ENCODE measurements at regions not wholly inside any gene's neighbourhood (a gene's known extent, or its start where the extent isn't known, plus 50 kb on each side); places are given as distances from the start of the nearest gene placed in this dataset.

GRCh38 chr13:40273253-40274025 is 393.0 kb downstream of the FOXO1 start:
- H4K20me1 ChIP-seq (replicated peaks; ENCODE audit: control insufficient read depth, insufficient read depth, low read length), result no peaks in the 10 kb centered on the region
- CTCF ChIA-PET (ENCODE audit: low intra/inter-chr PET ratio), result no interaction called here
- in situ Hi-C loops (cut with MboI), result no loop called here
- H2AFZ ChIP-seq (ENCODE audit: low read depth, low read length), result no peak overlapping the region
- H3K79me2 ChIP-seq (ENCODE audit: control insufficient read depth, insufficient read depth, low read length), result no peaks in the 10 kb centered on the region
- intact Hi-C loops (cut with micrococcal nuclease), result no loop called here
- H3K9me1 ChIP-seq (ENCODE audit: control insufficient read depth, insufficient read depth, low read length), result no peaks in the 10 kb centered on the region
- H3K4me2 ChIP-seq (ENCODE audit: insufficient read depth, low read length), result no peak overlapping the region
- POLR2A ChIA-PET, result interaction anchor here (0.6 kb wide), 1 partner anchor 102 kb away, joined by 3 read pairs; no protein-coding TSS in a partner anchor
- BruUV-seq (replicated peaks), result no TSS peak
- H3K9ac ChIP-seq (ENCODE audit: insufficient read depth in 1 of 2, low read depth in 2 of 2, low read length in 2 of 2), result no peak overlapping the region
- H3K9me3 ChIP-seq (replicated peaks; ENCODE audit: control insufficient read depth, insufficient read depth, low read depth, low read length), result no peaks in the 10 kb centered on the region
- 5% methylated on average over 10 of the region's 11 CpGs for WGBS (ENCODE audit: insufficient coverage, low coverage, missing lambda C conversion rate)
- ATAC-seq (no peak), DNase-seq (ENCODE audit: extremely low read depth in 1 of 4, low spot score in 3 of 4) (no peak), FAIRE-seq (no peak)
- H3K36me3 ChIP-seq (ENCODE audit: control insufficient read depth, insufficient read depth, low read length), result no peaks in the 10 kb centered on the region
- H3K4me3 ChIP-seq, result no peak overlapping the region
- H3K27ac ChIP-seq (ENCODE audit: extremely low read depth, low read depth, low read length), result no peak overlapping the region
- H3K27me3 ChIP-seq (ENCODE audit: control insufficient read depth in 2 of 2, insufficient read depth in 2 of 2, low read length in 2 of 2), result peaks cover 0 to 4% of the 10 kb centered on the region in 2 experiments; a peak in 1 of 5 replicates
- H3K4me1 ChIP-seq (replicated peaks in 1 of 2; ENCODE audit: control insufficient read depth in 2 of 2, insufficient read depth in 2 of 2, low read length in 2 of 2), result no peaks in the 10 kb centered on the region
- TF ChIP-seq NR2F6 (CRISPR knock-in tag; IDR thresholded peaks at IDR 0.05) (no peak), GABPA (tag; conservative IDR thresholded peaks at IDR 0.05; ENCODE audit: low read depth) (no peak), MXD1 (CRISPR knock-in tag; IDR thresholded peaks at IDR 0.05; ENCODE audit: borderline replicate concordance, poor library complexity, severe bottlenecking) (no peak), SNIP1 (IDR thresholded peaks at IDR 0.05; ENCODE audit: low read depth) (no peak), NELFE (IDR thresholded peaks at IDR 0.05; ENCODE audit: insufficient read depth, insufficient read length) (no peak), PATZ1 (CRISPR knock-in tag; IDR thresholded peaks at IDR 0.05; ENCODE audit: borderline replicate concordance) (no peak), ELF1 (tag; IDR thresholded peaks at IDR 0.05) (no peak), HMG20A (CRISPR knock-in tag; conservative IDR thresholded peaks at IDR 0.05) (no peak), CTBP1 (IDR thresholded peaks at IDR 0.05; ENCODE audit: borderline replicate concordance) (no peak), E2F4 (CRISPR knock-in tag; IDR thresholded peaks at IDR 0.05; ENCODE audit: low read depth) (no peak), IRF9 (tag; IDR thresholded peaks at IDR 0.05) (no peak), JUNB (CRISPR knock-in tag; conservative IDR thresholded peaks at IDR 0.05) (no peak)
